DMS53 (cell line): ENCODE measurements at regions not wholly inside any gene's neighbourhood (a gene's known extent, or its start where the extent isn't known, plus 50 kb on each side); places are given as distances from the start of the nearest gene placed in this dataset.
"Not testable (repeated sequence)": the region's sequence is repeated elsewhere in the genome, so short reads cannot be mapped to it uniquely, and the experiment has no call there.

Experiments used
- DNase-seq: peaks from one replicate; lab custom pipeline; 2025; lab: John Stamatoyannopoulos, UW

DNA sequence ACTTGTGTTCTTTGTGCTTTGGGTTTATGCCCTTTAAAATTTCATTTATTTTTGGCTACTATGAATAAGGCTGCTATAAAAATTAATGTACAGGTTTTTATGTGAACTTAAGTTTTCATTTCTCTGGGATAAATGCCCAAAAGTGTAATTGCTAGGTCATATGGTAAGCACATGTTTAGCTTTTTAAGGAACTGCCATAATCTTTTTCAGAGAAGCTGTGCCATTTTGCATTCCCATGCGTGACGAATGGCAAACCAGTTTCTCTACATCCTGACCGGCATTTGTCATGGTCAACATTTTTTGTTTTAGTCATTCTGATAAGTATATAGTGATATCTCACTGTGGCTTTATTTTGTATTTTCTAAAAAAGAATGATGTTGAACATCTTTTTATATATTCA is 236.0 kb upstream of the SGK1 start:
- DNase-seq = no peak

DNA sequence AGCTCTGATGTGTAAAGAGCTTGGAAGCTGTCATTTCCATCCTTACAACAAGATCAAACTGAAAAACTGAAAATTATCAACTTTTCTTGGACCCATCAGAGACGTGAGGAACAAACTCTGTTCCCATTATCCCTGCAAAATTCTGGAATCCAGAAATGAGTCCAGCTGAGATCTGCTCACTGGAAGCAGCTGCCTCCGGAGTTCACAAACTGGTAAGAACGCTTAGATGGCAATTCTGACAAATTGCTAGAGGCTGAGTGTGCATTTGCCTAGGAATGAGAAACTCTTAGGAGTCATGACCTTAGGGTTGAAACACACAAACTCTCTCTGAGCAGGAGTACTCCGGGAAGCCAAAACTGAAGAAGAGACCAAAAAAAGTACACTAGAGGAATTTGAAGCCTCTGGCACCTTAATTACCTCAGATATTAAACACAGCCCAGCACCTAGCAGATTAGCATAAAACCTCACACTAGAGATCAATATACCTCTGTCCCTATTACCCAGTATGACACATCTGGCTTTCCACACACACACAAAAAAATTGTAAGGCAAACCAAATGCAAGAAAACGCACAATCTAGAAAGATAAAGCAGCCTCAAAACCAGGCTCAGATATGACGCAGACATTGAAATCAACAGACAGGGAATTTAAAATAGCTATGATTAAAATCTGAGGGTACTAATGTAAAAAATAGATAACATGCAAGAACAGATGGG is 233.5 kb upstream of the SGK1 start:
- DNase-seq = no peak

DNA sequence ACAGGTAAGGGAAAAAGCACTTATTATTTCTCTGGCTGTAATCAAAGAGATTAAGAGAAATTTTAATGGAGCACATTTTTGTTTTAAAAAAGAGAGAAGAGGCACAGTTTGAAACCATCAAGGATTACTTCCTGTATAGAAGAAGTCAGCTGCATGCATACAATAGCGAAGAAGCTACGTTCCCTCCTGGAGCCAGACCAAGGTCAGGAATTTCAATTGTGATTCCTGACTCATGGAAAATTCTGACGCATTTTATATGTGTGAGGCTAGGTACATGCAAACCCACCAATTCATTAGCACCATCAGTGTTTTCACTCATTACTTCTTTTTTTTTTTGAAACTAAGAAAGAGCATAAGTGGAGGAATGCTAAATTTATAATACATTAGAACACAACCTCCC is 232.7 kb upstream of the SGK1 start:
- no peak for DNase-seq

DNA sequence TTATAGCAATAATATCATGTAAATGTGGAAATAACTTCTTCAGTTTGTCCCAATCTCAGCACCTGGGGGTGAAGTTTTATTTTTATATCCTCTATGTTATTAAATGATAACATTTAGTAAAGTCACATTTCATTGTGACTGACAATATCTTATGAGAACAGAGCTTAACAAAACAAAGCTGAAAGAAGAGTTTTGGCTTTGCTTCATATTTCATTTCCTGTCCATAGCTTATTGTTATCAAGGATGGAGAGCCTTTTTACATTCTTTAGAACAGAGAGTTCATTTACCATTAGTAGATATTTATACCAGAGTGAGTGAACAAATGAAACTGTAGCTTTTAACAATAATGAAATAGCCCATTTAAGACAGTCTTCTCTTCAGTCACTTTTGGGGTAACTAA is 231.9 kb upstream of the SGK1 start:
- no peak for DNase-seq

DNA sequence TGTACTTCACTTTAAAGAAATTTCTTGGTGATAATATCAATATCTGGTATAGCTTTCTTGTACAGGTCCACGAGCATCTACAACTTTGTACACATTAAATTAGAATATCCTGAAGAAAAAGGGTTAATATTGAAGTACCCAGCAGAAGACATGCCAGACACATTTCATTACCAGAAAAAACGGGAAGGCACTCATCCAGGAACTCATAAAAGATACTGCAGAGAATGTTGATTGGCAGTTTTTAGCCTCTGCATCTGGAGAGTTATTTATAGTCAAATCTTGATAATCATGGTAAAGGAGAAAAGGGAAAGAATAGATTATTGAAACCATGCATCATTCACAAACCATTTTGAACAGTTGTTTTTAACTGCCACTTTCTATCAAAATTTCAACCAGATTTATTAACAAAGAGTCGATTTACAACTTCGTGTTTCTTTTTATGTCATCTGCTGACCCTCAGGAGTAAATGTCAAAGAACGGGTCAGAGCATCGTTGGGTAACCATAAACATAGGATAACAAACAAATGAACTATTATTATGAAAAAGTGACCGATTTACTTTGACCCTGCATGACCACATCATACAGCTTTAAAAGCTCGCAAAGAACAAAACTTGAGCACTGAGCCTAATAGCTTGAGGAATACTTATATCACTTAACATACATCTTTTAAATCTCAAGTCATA is 229.2 kb upstream of the SGK1 start:
- DNase-seq = no peak

DNA sequence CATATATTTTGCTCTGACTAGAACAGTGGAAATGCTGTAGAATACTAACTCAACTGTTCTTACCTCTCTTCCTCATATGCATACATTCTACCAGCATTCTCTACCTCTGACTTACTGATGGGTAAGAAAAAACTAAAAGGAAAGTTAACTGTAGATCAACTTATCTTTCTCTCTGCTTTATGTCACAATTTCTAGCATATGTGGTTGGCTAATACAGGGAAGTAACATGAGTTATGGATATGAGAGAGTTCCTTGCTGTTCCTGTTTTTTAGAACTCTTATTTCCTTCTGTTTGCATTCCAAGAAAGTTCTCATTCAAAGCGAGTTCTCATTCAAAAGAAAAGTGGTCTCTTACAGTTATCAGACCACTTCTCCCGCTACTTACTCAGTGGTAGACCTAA is 226.8 kb upstream of the SGK1 start:
- DNase-seq = no peak

DNA sequence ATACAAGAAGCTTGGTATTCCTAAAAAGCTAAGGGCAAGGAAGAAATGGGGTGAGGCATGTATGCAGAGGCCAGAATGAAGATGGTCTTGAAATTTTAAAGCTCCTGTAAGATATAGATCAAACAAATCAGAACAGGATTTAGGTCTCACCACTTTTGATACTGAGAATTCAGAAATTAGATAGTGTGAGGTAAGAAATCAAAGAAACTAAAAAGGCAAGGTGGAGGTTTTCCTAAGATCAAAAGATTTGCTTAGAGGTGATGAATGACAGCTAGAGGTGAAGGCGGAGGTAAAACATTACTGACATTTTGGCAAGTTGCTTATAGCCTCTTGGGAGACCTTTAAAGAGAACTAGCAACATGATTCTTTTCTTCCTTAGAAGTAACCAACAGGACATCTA is 225.2 kb upstream of the SGK1 start:
- DNase-seq = no peak

DNA sequence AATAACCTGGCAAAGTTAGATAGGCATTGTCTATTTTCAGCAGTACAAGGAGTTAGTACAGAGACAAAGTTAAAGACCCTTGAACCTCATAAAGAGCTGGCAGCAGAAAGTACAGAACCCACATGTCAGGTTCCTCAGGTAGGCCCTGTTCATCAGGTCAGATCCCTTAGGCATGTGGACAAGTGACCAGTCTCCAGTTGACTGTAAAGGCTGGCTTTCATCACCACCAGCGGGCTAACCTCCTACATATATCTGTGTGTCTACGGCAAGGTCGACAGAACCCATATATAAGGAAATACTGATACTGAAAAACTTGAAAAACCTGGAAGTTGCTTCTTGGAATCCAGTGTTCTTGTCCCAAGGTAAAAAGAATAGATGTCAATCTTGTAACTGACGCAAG is 223.1 kb upstream of the SGK1 start:
- no peak for DNase-seq

DNA sequence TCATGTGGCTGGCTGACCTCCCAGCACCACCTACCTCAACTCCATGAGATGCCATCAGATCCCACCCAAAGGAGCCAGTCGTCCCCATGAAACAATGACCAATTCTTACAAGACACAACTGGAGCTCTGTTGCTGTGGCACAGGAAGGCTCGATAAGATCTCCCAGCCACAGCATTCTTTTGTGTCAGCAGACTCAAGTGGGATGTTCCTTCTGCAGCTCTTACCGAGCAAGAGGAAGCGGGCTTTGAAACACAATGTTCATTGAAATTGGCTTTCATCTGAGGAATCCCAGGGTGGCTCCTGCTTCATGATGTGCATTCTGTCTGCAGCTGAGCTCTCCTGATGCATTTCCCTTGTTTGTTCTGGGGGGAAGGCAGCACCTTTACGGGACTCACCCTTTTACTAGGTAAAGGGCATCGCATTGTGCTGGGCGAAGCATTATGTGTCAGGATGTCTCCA is 222.0 kb upstream of the SGK1 start:
- no peak for DNase-seq

DNA sequence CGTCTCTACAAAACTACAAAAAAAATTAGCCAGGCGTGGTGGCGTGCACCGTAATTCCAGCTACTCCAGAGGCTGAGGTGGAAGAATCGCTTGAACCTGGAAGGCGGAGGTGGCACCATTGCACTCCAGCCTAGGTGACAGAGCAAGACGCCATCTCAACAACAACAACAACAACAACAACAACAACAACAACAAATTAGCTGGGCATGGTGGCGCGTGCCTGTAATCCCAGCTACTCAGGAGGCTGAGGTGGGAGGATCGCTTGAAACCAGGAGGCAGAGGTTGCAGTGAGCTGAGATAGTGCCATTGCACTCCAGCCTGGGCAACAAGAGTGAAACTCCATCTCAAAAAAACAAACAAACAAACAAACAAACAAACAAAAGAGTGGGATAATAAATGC is 219.9 kb upstream of the SGK1 start:
- DNase-seq = not testable (repeated sequence)

DNA sequence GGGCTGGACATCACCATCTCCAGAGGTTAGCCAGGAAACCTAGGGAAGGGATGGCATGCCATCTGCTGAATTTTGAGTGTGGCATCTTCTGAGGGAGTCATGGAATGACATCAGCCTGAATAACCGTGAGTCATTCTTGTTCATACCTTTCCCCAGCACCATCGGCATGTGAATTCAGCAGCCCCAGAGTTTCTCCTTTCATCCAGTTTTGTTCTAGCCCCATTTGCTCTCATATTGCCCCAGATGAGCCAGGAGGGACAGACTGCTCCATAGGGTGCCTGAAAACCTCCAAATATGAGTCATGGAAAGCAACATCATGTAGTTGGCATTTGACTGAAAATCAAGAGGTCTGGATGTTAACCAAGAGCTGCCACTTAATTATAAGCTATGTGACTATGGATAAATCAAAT is 219.2 kb upstream of the SGK1 start:
- DNase-seq = peak; percentile 45

DNA sequence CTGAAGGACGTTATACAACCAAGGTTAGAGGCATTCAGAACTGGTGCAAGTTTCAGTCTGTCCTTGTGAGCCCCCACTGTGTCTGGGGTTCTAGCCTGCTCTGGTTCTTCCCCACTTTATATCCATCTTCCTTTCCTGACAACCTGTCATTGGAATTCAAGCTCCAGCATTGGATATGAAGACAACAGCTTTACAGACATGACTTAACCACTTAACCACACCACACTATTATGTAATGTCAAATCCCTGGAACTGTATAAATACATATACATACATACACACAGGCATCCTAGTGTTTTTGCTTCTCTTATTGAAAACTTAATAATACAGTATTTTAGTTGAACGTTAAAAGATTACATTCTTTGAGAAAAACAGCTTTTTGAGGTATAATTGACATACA is 217.9 kb upstream of the SGK1 start:
- DNase-seq = peak; percentile 52

DNA sequence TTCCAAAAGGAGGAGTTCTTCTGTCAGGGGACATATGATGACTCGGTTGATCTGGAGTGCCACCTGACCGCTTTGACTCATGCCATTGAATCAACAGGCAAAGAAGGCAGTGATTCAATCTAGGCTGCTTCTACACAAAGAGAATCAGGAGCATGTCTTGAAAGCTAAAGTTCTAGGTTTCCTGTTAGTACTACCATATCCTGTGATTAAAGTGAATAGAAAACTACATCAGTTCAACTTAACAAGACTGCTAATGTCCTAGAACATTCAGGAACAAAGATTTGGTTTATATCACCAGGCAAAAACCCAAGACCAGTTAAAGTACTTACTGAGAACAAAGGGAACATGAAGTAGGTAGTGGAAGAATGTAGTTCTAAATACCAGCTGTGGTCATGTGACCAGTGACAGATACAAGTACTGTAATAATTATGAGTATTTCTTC is 216.8 kb upstream of the SGK1 start:
- DNase-seq = peak; percentile 21

DNA sequence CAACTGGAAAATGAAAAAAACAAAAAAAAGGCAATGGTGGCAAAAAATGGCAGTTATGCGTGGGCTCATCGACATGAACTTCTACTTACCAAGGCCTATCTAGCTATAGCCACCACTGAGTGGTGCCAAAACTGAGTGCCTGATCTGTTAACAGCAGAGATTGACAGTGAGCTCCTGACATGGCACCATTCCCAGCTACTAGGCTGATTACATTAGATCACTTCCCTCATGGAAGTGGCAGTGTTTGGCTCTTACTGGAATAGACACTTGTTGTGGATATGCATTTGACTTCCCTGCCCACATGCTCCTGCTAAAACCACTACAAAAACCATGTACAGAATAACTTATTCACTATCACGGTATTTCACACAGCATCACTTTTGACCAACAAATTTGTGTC is 216.1 kb upstream of the SGK1 start:
- no peak for DNase-seq

DNA sequence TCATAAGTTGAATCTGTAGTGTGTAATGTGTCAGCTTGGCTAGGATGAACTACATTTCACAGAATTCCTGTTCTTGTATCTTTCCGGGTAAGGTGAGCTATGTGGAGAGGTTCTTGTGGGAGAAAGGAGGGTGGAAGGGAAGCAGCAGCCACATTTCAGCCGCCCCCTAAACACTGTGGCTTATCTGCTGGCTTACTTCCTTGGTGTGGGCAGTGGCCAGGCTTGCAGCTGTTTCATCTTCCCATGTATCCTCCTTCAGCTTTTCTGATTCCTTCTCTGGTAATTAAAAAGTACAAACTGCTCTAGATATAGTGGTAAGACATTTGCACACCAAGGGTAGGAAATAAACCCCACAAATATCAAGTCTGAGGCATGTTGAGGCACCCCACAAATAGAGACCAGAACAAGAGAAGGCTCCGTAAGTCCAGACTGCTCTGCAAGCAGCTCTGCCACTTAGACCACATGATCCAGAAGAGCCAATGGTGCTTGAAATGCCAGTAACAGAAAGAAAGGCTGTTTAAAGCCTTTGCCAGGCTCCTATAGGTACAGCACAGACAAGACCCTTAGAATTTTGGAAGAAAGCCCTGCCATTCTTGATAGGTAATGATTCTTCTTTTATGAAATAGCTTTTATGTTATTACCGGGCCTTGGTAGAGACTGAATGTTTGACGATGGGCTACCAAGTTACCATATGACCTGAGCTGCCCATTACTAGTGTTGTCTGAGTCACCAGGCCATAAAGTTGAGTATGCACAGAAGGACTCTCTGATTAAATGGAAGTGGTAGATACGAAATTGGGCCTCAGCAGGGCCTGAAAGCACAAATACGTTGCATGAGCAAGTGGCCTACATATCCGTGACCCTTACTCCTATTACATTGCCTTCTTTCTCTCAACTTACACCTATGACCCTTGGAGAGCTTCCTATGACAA is 215.0 kb upstream of the SGK1 start:
- no peak for DNase-seq

DNA sequence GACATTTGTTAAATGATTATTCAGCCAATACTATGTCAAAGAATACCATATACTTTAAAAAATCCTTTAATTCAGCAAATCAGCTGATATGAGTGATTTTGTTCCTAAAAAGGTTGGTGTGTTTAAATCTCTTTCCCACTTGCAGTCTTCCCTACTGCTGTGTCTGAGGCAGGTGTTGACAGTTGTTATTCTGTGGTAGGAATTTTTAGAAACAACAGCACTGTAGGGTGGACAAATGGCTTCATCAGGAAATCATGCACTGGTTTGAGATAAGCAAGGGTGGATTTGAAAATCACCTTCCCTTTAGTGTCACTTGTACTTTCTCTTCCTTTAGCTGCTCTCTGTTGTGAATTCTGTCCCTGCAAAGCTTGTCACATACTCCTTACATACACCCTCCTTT is 213.7 kb upstream of the SGK1 start:
- no peak for DNase-seq

DNA sequence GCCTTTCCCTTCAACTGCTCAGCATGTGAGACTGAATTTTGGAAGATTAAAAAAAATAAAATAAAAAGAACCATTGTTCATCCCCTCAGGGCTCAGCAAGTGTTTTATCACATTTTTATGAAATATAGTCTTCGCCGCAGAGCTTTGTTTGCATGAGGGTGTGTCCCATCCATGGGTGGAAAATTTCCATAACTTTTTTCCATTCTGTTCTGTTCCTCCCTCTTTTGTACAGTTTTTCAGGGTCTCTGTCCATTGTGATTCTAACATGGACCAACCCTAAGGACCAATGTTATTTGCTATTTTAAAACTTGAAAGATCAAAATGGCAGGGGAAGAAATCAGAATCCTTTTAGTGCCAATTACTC is 213.3 kb upstream of the SGK1 start:
- no peak for DNase-seq

DNA sequence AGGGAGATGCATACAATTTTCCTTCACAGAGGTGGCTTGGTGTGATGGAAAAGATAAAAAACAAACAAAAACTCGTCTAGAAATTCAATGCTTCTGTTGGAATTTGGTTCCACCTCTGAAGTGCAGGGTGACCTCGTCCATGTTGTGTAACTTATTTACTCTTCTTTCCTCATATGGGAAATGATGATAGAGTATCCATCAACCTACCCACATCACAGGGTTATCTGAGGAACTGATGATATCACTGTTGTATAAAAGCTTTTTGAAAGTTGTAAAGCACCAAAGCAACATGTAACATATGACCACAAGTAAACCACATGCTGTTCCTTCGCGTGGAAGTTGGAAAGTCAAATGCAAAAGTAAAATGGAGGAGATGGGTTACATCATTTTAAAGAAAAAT is 212.0 kb upstream of the SGK1 start:
- peak; percentile 22 for DNase-seq

DNA sequence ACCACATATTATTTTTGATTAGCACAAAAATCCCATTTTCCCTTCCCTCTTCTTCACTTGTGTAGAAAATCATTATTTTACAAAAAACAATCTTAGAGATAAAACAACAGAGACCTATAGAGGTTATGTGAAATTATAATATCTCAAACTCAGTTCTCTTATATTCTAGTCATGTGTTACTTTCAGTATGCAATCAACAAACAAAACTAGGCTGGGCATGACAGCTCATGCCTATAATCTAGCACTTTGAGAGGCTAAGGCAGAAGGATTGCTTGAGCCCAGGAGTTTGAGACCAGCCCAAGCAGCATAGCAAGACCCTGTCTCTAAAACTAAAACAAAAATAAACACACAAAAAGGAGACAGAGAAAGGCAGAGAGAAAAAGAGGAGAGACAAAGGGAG is 211.4 kb upstream of the SGK1 start:
- no peak for DNase-seq

DNA sequence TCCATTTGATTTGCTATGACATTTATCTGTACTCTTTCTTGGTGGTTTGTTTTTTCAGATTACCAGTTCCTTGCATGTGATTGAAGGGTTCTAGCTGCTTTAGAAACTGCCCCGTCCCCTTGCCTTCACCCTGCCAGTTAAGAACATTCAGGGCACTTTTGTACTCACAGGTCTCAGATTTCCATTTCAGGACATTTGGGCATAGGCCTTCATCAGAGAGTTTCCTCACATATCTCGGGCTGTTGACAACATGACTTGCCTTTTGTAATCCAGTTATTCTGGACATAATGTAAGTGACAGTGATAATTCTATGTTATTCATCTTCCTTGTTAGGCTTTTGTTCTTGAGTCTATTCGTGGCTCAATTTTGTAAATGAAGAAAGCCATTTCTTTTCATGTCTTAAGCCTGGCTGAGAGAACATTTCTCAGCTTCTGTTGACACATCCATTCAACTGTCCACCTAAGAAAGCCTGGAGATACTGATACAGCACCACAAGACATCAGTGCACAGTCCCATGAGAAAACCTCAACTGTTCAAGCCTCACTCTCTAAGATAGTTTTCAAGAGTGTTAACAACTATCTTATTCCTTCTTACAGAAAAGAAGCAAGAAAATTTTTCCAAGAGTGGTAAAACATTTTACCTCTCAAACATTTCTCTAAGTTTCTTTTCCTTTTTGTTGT is 209.3 kb upstream of the SGK1 start:
- no peak for DNase-seq

DNA sequence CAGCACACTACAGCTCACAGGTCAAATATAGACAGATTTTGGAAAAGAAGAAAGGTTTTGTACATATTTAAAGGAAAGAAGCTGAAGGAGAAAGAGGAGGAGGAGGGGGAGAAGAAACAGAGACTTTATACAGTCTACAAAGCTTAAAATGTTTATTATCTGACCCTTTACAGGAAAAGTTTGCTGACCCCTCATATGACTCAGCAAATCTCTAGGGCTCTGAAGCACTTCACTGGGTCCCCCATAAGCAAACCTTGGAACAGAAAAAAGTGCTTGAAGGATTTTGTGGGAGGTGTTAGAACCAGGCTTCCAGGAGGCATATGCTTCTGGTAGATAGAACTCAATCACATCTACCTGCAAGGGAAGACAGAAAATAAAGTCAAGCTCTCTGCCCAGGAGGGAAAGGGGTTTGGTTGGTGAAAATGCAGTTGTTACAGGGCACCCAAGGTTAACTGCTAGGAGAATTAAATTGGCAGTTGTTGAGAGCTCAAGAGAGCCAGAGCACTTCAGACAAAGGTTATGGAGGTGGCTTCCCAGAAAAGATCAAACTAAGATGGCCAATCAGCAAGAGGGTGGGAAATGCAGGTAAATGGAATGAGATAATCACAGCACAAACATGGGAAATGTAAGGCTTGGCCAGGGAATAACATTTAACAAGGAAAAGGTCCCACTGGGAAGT is 207.4 kb upstream of the SGK1 start:
- no peak for DNase-seq
